NCI-H2196 (cell line): ENCODE measurements at regions not wholly inside any gene's neighbourhood (a gene's known extent, or its start where the extent isn't known, plus 50 kb on each side); places are given as distances from the start of the nearest gene placed in this dataset.

Source experiments
- DNase-seq: peaks from one replicate; lab custom pipeline; 2025; ENCODE audit not compliant: unreplicated experiment; lab: John Stamatoyannopoulos, UW

DNA sequence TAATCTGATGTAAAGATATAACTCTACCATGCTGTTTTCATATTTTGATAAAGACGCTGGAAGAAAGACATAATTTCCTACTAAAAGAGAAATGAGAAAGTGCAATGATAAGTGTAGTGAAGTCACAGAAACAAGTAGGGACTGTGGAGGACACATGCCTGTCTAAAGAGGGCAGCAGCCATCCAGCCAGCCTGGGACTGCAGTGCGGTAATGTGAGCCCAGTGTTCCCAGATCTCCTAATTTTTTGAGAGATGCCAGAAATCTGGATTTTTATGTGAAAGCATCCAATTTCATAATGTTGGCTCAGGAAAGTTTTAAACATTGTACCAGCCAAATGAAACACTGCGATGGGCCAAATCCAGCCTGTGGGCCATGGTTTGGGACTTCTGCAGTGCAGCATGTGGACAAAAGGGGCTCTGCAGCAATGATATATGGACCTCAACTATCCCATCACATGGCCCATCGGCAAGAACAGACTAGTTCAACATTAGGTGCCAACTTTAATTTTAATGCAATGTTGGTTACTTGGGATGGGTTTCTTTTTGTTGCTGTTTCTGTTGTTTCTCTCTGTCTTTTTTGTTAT, 329.5 kb downstream of the LTN1 start:
- no peak for DNase-seq

DNA sequence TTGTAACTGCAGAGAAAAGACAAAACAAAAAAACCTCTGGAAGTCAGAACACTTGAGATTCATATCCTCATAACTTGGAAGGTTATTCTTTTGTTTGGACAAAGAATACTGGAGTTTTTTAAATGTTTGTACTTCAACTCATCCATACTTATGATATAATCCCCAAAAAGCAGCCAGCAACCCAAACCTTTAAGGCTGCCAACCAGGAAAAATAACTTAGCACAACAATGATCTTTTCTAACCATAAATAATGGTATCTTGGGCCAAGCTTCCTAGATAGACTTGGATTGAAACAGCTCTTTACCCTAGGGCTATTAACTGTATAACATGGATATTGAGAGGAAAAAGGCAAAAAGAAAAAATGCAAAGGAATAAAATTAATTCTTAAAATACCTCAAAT, 335.1 kb downstream of the LTN1 start:
- no peak for DNase-seq

DNA sequence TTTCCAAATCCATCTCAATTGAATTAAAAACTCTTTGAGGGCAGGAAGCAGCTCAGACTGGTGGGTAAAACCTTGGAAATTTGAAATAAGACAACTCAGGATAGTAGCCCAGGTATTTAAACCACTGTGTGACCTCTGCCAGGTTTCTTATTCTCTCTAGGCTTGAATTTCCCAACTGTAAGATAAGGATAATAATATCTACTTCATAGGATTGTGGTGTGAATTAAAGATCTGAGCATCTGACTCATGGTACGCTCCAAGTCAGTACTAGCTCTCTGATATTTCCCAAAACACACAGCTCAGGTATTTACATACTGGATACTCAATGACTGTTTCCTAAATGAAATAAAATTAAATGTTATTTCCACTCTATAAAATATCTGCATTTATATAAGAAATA, 337.2 kb downstream of the LTN1 start:
- DNase-seq, result no peak

DNA sequence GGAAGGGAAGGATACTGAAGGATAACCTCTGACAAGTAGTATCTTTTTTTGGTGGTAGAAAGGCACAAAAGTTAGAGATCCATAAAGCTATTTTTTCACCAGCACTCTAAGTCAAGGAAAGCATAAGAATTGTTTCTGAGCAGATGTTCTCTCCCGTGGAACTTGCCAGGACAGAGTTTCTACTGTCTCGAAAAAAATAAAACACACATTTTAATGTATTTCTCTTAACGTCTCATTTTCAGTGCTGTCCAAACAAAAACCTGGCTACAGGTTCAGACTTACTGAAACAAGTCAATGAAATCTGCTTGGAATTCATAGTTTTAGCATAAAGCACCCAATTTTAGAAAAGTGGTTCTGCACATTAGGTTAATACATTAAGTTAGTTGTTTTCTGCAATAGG, 338.3 kb downstream of the LTN1 start:
- DNase-seq, result no peak

DNA sequence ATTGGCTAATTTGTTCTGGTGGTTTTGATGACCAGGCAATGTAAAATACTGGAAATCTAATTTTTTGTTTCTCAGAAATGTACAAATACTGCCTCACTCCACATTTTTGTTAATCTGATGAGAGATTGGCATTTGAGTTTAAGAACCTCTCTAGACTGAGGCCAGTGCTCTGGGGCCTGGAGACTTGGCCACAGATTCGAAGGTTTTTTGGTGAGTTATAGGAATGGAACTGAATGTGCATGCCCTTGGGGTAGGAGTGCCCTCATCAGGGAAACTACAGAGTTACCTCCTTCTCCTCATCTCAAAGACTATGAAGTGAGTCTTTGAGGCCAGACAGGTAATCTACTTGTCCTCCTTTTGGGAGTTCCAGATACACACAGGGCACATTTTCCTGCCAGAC, 347.9 kb downstream of the LTN1 start:
- DNase-seq, result no peak

DNA sequence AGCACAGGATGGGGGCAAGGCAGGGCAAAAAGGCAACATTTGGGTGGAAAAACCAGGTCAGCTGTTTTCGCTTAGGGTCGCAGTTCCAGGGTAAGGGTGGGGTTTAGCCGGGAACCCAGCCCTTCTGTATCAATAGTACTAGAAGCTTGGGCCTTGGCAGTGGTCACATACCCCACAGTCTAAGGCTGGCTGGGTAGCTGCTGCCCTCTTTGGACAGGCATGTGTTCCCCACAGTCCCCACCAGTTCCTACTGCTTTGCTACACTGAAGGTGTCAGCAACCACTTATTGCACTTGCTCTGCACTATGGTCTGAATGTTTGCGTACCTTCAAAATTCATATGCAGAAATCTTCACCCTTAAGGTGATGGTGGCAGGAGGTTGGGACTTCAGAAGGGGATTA, 349.8 kb downstream of the LTN1 start:
- no peak for DNase-seq

DNA sequence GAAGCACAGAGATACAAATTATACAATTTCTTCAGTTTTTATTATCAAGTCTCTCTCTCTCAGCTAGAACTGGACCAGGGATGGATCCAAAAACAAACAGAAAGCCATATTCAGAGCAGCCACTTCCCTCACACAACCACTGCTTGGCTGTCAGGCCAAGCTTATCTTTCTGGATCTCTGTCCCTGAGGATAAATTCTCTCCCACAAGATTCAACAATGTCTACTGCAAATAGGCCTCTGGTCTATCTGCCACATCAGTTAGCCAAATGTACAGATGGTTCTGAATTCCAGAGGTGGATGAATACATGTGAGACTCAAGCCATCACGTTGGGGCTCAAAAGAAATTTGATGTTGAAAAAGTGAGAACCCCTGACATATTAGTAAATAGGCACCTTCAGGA, 350.9 kb downstream of the LTN1 start:
- DNase-seq, result no peak

DNA sequence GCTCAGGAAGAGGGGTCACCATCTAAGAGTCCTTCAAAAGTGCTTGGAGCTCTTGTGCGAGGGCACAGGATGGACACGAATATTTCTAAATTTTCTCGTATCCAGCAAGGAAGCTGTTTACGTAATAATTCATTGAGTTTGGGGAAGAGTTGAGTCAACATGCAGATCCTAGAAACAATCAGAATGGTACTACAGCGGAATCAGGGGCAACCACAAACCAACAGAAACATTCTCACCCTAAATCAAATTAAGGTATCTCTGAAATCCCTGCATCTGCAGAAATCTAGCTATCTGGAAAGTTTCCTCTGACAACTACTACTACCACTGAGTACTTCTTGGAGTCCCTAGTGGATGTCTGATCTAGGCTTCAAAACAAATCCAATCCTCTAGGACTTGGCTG, 352.4 kb downstream of the LTN1 start:
- no peak for DNase-seq

DNA sequence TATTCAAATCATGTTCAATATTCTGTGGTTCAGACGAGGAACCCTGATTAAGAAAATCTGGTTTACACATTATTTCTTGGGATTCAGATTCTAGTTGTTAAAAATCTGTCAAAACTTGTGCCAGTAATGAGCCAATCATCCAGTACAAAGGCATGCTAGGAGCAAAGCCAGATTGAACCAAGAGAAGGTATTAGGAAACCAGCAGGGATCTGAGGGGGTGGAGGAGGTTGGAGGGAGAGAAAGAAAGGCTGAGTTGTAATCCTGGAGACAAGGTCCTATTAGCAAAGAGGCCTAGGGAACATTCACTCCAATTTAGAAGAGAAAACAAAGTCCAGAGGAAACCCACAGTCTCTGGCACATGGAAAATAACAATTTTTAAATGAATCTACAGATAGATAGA, 352.9 kb downstream of the LTN1 start:
- DNase-seq, result no peak

DNA sequence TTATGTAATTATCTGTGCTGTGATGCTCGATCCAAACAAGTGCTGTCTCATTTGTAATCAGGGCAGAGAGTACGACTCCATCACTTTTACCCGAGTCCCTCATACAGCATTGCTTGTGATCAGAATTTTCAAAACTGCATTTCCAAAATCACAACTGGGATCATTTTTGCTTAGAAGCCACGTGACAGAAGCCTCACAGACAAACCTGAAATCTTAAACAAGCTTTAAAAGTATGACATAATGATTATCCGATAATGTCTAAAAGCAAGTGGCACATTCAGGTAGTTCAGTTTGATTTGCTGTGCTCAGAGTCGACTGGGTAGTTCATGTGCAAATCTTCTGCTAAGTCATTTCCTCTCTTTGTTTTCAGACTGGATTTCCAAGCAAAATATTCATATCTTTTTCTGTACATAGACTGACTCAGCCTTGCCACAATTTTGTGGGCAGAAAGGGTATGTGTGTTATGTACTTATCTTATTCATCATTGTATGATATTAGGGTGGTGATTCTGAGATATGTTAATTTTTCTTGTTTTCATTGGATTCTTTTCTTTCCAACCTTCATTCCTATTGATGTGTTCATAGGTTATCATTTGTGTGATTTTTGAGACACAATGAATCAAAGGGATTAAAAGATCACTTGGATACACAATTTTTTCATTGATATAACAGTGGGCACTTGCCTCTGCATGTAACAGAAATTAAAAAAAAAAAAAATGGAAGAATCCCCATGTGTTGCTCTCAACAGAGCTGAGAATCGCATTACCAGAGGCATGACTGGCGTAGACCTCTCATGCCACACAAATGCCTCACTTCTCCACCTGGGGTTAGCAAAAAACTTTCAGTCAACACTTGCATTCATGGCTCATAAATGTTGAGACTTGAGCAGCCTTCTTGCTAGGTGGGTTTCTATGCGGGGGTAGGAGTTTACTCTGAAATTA, 355.7 kb downstream of the LTN1 start:
- no peak for DNase-seq

DNA sequence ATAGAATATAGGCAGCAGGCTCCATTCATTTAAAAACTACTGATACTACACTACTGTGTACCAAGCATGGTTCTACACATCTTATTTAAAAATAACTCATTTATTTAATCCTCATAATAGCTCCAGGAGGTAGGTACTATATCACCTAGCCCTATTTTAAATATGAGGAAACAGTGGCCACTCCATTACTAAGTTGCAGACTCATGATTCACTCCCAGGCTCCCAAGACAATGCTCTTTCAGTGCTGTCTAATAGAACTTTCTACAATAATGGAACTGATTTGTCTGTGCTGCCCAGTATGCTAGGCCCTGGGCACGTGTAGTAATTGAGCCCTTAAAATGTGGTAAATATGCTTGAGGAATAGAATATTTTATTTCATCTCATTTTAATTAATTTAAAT, 357.1 kb downstream of the LTN1 start:
- no peak for DNase-seq

DNA sequence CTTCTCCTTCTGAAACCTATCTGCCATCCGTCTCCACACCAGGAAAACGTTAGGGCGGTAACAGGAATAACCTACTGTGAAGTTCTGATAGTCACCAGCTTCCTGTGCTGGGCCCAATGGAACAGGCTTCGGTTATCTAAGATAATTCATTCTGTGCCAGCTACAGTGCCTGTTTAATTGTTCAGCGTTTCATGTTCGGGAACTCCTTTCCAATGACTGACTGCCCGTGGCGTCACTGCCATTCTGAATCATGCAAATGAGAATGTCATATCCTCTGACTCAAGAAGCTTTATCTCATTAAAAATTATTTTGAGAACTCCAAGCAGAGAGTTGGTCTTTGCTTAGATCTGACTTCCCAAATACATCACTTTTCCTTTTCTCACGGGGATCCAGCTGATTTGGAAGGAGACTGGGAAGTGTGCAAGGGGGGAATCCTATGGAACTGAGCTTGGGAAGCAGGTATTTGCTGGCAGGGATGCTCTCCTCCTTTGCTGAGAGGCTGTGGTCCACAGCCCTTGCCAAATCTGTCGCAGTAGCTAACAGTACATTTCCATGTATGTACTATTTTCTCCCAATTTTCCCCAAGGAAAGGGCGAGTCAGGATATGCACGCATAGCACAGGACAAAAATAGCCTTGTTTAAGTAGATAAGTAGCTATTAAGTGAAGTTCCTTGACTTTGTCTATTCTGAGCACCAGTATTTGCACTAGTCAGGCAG, 358.7 kb downstream of the LTN1 start:
- DNase-seq, result no peak

DNA sequence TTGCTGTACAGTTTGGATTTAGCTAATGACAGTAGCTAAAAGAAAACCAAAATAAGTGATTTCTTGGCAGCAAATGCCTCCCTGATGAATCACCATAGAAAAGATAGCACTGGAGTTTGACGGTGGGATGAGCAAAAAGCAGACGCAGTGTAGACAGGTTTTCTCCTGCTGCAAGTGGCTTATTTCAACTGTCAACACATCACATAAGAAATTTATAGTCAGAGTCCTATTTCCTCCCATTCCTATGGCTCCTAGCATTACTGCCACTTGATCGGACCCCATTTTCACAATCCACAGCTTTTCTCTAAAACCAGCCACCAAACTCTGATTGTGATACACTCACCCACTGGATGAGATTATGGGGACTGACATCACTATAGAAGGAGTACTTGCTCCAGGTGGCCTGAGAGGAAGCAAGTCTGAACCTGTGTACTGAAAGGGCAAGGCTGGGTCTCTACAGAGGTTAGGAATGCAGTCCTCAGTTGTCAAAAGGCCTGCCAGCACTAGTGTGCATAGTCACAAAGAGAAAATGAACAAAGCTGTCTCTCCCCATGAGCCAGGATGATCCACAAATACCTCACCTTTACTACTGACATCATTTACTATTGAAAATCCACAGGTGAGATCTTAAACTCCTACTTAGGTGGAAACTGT, 359.8 kb downstream of the LTN1 start:
- DNase-seq, result no peak

DNA sequence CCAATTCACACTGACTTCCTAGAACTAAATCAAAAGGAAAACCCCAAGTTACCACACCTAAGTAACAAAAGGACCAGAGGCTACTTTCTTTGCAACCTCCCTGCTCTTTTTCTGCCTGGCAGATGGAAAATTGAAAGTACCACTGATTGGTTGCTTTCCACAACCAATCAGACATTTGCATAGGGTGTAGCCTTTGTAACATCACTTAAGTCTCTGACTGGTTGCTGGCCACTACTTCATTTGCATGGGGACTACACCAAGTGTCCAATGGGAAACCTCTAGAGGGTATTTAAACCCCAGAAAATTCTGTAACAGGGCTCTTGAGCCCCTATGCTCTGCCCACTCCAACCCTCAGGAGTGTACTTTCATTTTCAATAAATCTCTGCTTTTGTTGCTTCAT, 365.0 kb downstream of the LTN1 start:
- DNase-seq, result no peak

DNA sequence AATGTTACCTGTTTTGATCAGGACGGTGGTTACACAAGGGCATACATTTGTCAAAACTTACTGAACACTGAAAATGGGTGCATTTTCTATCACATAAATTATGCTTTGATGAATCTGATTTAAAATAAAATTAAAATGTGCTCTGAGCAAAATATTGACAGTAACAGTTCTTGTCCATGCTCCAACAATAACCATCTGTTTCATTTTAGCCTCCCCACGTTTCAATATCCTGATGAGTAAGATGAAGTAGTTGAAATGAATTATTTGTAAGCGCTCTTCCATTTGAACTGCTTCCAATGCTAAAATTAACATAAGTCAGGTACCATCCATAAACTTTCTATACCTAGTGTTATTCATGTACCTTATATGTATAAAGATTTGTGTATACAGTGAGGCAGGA, 365.4 kb downstream of the LTN1 start:
- no peak for DNase-seq

DNA sequence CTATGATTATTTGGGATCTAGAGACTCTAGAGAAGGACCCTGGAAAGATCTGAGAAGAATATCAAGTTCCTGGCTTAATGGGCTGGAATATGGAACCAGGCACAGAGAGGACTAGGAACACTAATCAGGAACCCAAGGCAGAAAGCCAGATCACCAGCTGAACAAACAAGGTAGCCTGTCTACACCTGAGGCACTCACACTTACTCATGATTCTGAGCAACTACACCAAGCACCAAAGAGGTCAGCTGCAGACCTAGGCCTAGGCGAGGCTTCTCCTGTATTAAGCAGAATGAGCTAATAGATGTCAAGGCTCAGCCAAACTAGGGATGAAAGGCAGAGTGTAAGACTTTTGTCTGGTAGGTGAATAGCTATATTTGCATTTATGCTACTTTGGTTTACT, 368.1 kb downstream of the LTN1 start:
- no peak for DNase-seq

DNA sequence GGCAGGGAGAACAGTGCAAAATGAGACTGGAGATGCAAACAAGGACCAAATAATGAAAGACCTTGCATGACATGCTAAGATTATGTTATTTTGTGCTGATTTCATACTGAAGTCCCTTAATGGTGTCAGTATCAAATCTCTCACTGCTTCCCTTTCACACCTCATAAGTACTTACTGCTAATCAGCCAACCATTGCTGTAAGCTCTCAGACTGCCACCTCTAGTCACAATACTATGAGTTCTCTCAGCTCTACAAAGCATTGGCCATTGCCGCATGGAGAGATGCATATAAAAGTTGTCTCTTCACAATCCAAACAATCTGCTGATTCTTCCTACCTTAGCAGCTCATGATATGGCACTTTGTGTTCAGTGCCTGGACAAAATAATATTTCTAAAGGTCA, 375.4 kb downstream of the LTN1 start:
- no peak for DNase-seq

DNA sequence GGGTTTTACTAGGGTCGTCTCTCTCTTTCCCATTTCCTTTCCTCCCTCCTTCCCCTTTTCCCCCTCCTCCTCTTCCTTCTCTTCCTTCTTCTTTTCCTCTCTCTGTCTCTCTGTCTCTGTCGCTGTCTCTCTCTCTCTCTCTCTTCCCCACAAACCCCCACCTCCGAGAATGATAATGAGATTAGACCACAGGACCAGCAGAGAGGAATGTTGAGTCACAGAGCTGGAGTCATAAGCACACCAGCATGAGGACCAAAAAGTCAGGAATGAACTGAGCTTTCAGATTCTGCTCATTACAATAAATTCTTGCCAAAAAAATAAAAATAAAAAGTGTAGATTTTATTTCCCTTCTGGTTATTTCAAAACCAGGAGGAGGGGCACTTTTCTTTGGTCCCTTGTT, 377.4 kb downstream of the LTN1 start:
- DNase-seq, result no peak

DNA sequence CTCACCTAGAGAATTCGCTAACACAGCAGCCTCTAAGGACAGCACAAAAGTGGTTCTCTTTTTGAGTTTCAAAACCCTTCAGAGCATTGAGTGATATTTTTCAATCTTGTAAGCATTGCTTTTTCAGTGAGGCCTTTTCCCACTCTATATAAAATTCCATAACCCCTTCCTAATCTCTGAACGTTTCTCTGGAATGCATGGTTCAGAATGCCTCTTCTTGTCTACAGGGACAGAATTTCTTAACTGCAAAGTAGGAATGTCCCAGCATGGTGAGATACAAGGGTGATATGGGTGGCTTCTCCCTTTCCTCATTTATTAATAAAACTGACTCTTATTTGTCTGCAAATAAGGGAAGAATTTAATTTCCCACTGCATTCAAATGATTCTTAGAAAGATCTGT, 377.9 kb downstream of the LTN1 start:
- DNase-seq, result no peak

DNA sequence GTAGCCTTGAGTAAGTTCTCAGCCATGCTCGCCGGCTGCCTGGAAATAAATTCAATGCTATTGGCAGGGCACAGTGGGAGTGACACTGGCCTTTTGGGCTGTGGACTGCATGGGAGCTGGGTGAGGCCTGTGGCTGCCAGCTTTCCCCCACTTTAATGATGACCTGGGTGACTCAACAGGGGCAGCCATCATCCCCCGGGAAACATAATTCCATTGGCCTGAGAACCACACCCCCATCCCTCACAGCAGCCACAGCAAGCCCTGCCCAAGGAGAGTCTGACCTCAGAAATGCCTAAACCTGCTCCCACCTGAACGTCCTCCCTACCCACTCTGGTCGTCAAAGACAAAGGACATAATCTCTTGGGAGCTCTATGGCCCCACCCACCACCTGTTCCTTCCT, 384.0 kb downstream of the LTN1 start:
- DNase-seq, result no peak

DNA sequence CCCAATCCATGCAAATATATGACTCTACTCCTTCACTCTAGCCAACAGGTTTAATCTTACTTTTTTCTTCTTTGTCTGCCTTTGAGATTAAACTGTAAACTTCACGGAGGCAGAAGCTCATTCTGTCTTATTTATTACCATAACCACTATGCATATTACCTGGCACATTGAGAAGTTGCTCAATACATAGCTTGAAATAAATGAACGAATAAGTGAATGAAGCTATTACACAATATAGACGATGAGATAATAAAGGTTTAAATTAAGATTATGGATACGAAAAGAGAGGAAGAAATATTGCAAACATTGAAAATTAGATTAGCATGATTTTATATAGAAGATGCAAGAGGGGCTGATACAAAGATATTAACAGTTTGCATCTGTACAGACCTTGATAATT, 385.1 kb downstream of the LTN1 start:
- no peak for DNase-seq
